HepG2 (cell line): ENCODE measurements at regions not wholly inside any gene's neighbourhood (a gene's known extent, or its start where the extent isn't known, plus 50 kb on each side); places are given as distances from the start of the nearest gene placed in this dataset.

Experiments
- CHCHD3 ChIP-seq: sonication (generic); formaldehyde crosslinking; IDR thresholded peaks from 2 replicates; pipeline ENCODE4 v1.8.0; 2022; ENCODE audit warnings: mild to moderate bottlenecking, missing genetic modification reagents, moderate library complexity
- E2F2 ChIP-seq: sonication (generic); formaldehyde crosslinking; IDR thresholded peaks from 2 replicates; pipeline ENCODE4 v1.4.0; 2020; ENCODE audit warnings: missing genetic modification reagents, borderline replicate concordance
- EEA1 ChIP-seq: sonication (generic); formaldehyde crosslinking; IDR thresholded peaks from 2 replicates; pipeline ENCODE4 v1.5.1; 2020; ENCODE audit warnings: mild to moderate bottlenecking, missing genetic modification reagents, borderline replicate concordance
- FOSL1 ChIP-seq: sonication (generic); formaldehyde crosslinking; IDR thresholded peaks from 2 replicates; pipeline ENCODE4 v1.9.0; 2021; ENCODE audit warnings: missing genetic modification reagents, borderline replicate concordance
- GFI1 ChIP-seq: sonication (generic); formaldehyde crosslinking; IDR thresholded peaks from 2 replicates; pipeline ENCODE4 v1.5.0; 2020; ENCODE audit warnings: missing genetic modification reagents, mild to moderate bottlenecking, borderline replicate concordance
- JDP2 ChIP-seq: sonication (generic); formaldehyde crosslinking; IDR thresholded peaks from 2 replicates; pipeline ENCODE4 v1.8.1; 2022; ENCODE audit warnings: missing genetic modification reagents, borderline replicate concordance
- KLF16 ChIP-seq, 2 experiments: sonication (generic) in 1 of 2; formaldehyde crosslinking in 1 of 2; IDR thresholded peaks; 2 replicates each; pipeline versions ENCODE4 v1.6.1 to v1.8.0; 2016 to 2023; ENCODE audit warnings: missing genetic modification reagents in 2 of 2, missing compliant biosample characterization in 1 of 2
- PHF5A ChIP-seq: IDR thresholded peaks from one replicate; pipeline ENCODE4 v1.6.1; 2018; ENCODE audit warnings: low read depth, missing genetic modification reagents; ENCODE audit not compliant: unreplicated experiment
- PHF8 ChIP-seq: sonication (generic); formaldehyde crosslinking; IDR thresholded peaks from 2 replicates; pipeline ENCODE4 v1.5.0; 2020; ENCODE audit warnings: missing genetic modification reagents
- POGZ ChIP-seq: sonication (generic); formaldehyde crosslinking; IDR thresholded peaks from 2 replicates; pipeline ENCODE4 v1.4.0; 2020; ENCODE audit warnings: mild to moderate bottlenecking, missing genetic modification reagents
- SIX4 ChIP-seq: sonication (generic); formaldehyde crosslinking; IDR thresholded peaks from 2 replicates; pipeline ENCODE4 v1.4.0; 2020; ENCODE audit warnings: missing genetic modification reagents
- SPEN ChIP-seq: sonication (generic); formaldehyde crosslinking; IDR thresholded peaks from 2 replicates; pipeline ENCODE4 v1.5.1; 2020; ENCODE audit warnings: low read depth, mild to moderate bottlenecking, missing genetic modification reagents
- TBX3 ChIP-seq: fragments of 450-650 bp; IDR thresholded peaks from 2 replicates; pipeline ENCODE4 v1.6.1; 2017; ENCODE audit warnings: antibody characterized with exemption, mild to moderate bottlenecking, inconsistent platforms, borderline replicate concordance
- TP53 ChIP-seq: sonication (generic); formaldehyde crosslinking; conservative IDR thresholded peaks from 2 replicates; pipeline ENCODE4 v1.4.0; 2020; ENCODE audit warnings: missing genetic modification reagents
- ZBTB25 ChIP-seq: IDR thresholded peaks from 2 replicates; pipeline ENCODE4 v1.6.1; 2018; ENCODE audit warnings: missing genetic modification reagents
- ZC3H4 ChIP-seq: sonication (generic); formaldehyde crosslinking; IDR thresholded peaks from 2 replicates; pipeline ENCODE4 v1.4.0; 2020; ENCODE audit warnings: missing genetic modification reagents, borderline replicate concordance
- ZFP36L2 ChIP-seq: sonication (generic); formaldehyde crosslinking; IDR thresholded peaks from 2 replicates; pipeline ENCODE4 v1.4.0; 2020; ENCODE audit warnings: missing genetic modification reagents
- ZFP37 ChIP-seq: sonication (generic); formaldehyde crosslinking; IDR thresholded peaks from 2 replicates; pipeline ENCODE4 v1.4.0; 2020; ENCODE audit warnings: missing genetic modification reagents, borderline replicate concordance
- ZNF414 ChIP-seq: sonication (generic); formaldehyde crosslinking; IDR thresholded peaks from 2 replicates; pipeline ENCODE4 v1.5.0; 2020; ENCODE audit warnings: missing genetic modification reagents
- ZNF780A ChIP-seq: sonication (generic); formaldehyde crosslinking; IDR thresholded peaks from 2 replicates; pipeline ENCODE4 v1.8.0; 2022; ENCODE audit warnings: mild to moderate bottlenecking, missing genetic modification reagents, moderate library complexity
- TF ChIP-seq, protein P1 (sequence below): sonication (generic); formaldehyde crosslinking; IDR thresholded peaks from 2 replicates; pipeline ENCODE4 v1.4.0; 2020; ENCODE audit warnings: missing genetic modification reagents
- TF ChIP-seq, protein P2 (sequence below): sonication (generic); formaldehyde crosslinking; IDR thresholded peaks from 2 replicates; pipeline ENCODE4 v1.4.0; 2020; ENCODE audit warnings: missing genetic modification reagents

- TF ChIP-seq E2F2 (CRISPR knock-in tag): no peak
- no peak for TF ChIP-seq ZBTB25 (CRISPR knock-in tag)
- no peak for TF ChIP-seq PHF5A
- no peak for TF ChIP-seq EEA1
- TF ChIP-seq ZC3H4 (CRISPR knock-in tag): no peak
- TF ChIP-seq ZFP37 (CRISPR knock-in tag): no peak
- TF ChIP-seq JDP2 (CRISPR knock-in tag): no peak
- TF ChIP-seq SPEN (CRISPR knock-in tag): no peak
- no peak for TF ChIP-seq FOSL1 (CRISPR knock-in tag)
- no peak for TF ChIP-seq ZFP36L2 (CRISPR knock-in tag)
- TF ChIP-seq TBX3: no peak
- TF ChIP-seq TP53: no peak
- TF ChIP-seq, protein P1, sequence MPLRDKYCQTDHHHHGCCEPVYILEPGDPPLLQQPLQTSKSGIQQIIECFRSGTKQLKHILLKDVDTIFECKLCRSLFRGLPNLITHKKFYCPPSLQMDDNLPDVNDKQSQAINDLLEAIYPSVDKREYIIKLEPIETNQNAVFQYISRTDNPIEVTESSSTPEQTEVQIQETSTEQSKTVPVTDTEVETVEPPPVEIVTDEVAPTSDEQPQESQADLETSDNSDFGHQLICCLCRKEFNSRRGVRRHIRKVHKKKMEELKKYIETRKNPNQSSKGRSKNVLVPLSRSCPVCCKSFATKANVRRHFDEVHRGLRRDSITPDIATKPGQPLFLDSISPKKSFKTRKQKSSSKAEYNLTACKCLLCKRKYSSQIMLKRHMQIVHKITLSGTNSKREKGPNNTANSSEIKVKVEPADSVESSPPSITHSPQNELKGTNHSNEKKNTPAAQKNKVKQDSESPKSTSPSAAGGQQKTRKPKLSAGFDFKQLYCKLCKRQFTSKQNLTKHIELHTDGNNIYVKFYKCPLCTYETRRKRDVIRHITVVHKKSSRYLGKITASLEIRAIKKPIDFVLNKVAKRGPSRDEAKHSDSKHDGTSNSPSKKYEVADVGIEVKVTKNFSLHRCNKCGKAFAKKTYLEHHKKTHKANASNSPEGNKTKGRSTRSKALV (CRISPR knock-in tag): no peak
- no peak for TF ChIP-seq PHF8 (CRISPR knock-in tag)
- no peak for TF ChIP-seq CHCHD3 (CRISPR knock-in tag)
- TF ChIP-seq SIX4 (CRISPR knock-in tag): no peak
- peak; percentile 50; the same call in 1 of the 2 replicates for TF ChIP-seq POGZ (CRISPR knock-in tag)
- no peak for TF ChIP-seq GFI1
- TF ChIP-seq ZNF780A (CRISPR knock-in tag): no peak
- TF ChIP-seq, protein P2, sequence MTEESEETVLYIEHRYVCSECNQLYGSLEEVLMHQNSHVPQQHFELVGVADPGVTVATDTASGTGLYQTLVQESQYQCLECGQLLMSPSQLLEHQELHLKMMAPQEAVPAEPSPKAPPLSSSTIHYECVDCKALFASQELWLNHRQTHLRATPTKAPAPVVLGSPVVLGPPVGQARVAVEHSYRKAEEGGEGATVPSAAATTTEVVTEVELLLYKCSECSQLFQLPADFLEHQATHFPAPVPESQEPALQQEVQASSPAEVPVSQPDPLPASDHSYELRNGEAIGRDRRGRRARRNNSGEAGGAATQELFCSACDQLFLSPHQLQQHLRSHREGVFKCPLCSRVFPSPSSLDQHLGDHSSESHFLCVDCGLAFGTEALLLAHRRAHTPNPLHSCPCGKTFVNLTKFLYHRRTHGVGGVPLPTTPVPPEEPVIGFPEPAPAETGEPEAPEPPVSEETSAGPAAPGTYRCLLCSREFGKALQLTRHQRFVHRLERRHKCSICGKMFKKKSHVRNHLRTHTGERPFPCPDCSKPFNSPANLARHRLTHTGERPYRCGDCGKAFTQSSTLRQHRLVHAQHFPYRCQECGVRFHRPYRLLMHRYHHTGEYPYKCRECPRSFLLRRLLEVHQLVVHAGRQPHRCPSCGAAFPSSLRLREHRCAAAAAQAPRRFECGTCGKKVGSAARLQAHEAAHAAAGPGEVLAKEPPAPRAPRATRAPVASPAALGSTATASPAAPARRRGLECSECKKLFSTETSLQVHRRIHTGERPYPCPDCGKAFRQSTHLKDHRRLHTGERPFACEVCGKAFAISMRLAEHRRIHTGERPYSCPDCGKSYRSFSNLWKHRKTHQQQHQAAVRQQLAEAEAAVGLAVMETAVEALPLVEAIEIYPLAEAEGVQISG (CRISPR knock-in tag): peak; percentile 98
- TF ChIP-seq ZNF414 (CRISPR knock-in tag): no peak
- no peak for TF ChIP-seq KLF16 (CRISPR knock-in tag; IDR thresholded peaks at IDR 0.05)
These were observed 69.2 kb downstream of the FASLG start (continued) for GRCh38 chr1:172727956-172728603.
